HCT116 (cell line): ENCODE measurements at regions not wholly inside any gene's neighbourhood (a gene's known extent, or its start where the extent isn't known, plus 50 kb on each side); places are given as distances from the start of the nearest gene placed in this dataset.

Experiments
- CEBPB ChIP-seq: IDR thresholded peaks from 2 replicates; pipeline ENCODE4 v1.6.1; 2012; ENCODE audit warnings: low read depth
- POLR2A ChIP-seq: IDR thresholded peaks from 2 replicates; pipeline ENCODE4 v1.7.0; 2011; ENCODE audit warnings: borderline replicate concordance; ENCODE audit not compliant: insufficient read depth, insufficient read length; ENCODE audit errors: extremely low read depth
- TCF7L2 ChIP-seq: IDR thresholded peaks from 2 replicates; pipeline ENCODE4 v1.7.0; 2011; ENCODE audit warnings: borderline replicate concordance, inconsistent platforms; ENCODE audit not compliant: insufficient read depth, insufficient read length; ENCODE audit errors: extremely low read depth
- TF ChIP-seq, protein P1 (sequence below), 3 experiments: fragments of 200-600 bp in 1 of 3; sonication (generic) in 1 of 3; IDR thresholded peaks in 2 of 3; conservative IDR thresholded peaks in 1 of 3; 2 replicates each; pipeline ENCODE4 v1.5.1; 2012 to 2017; ENCODE audit warnings: low read depth in 2 of 3, low read length in 2 of 3, antibody characterized with exemption in 1 of 3, borderline replicate concordance in 1 of 3, control low read depth in 1 of 3, mild to moderate bottlenecking in 1 of 3, mixed read lengths in 1 of 3, mixed run types in 1 of 3, moderate library complexity in 1 of 3; ENCODE audit not compliant: insufficient read depth in 1 of 3

GRCh38 chr5:115751176-115751575, 65.3 kb downstream of the CDO1 start:
- TF ChIP-seq, protein P1, sequence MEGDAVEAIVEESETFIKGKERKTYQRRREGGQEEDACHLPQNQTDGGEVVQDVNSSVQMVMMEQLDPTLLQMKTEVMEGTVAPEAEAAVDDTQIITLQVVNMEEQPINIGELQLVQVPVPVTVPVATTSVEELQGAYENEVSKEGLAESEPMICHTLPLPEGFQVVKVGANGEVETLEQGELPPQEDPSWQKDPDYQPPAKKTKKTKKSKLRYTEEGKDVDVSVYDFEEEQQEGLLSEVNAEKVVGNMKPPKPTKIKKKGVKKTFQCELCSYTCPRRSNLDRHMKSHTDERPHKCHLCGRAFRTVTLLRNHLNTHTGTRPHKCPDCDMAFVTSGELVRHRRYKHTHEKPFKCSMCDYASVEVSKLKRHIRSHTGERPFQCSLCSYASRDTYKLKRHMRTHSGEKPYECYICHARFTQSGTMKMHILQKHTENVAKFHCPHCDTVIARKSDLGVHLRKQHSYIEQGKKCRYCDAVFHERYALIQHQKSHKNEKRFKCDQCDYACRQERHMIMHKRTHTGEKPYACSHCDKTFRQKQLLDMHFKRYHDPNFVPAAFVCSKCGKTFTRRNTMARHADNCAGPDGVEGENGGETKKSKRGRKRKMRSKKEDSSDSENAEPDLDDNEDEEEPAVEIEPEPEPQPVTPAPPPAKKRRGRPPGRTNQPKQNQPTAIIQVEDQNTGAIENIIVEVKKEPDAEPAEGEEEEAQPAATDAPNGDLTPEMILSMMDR (IDR thresholded peaks at IDR 0.05 in 2 of 3, conservative IDR thresholded peaks at IDR 0.05 in 1 of 3; ENCODE audit: borderline replicate concordance in 1 of 3, insufficient read depth in 1 of 3, low read depth in 2 of 3, low read length in 2 of 3) = no peak
- TF ChIP-seq POLR2A = no peak
- no peak for TF ChIP-seq TCF7L2
- no peak for TF ChIP-seq CEBPB
